HCT116 (cell line): ENCODE measurements at regions not wholly inside any gene's neighbourhood (a gene's known extent, or its start where the extent isn't known, plus 50 kb on each side); places are given as distances from the start of the nearest gene placed in this dataset.

Experiments
- ATAC-seq: fragments of 200-7000 bp; cut with Tn5 transposase; 2 replicates; pipeline ENCODE4 v1.9.1; 2020; ENCODE audit warnings: mild to moderate bottlenecking, moderate library complexity
- BruUV-seq: library from RNA; stranded (reverse); fragments of 400-500 nt; replicated peaks from 2 replicates; lab custom pipeline; 2021; lab: Mats Ljungman, UMichigan
- CTCF ChIA-PET: fragments of 300-600 bp; sonication (Branson Sonifier 250); formaldehyde crosslinking; loops from one replicate; lab custom pipeline; 2021; ENCODE audit warnings: antibody characterized with exemption; lab: Charles Lee
- POLR2A ChIA-PET: fragments of 300-600, 350-600 bp; sonication (Branson Sonifier 250); formaldehyde crosslinking; loops from one replicate; lab custom pipeline; 2021; ENCODE audit warnings: antibody characterized with exemption; lab: Charles Lee
- RAD21 ChIA-PET, 2 experiments: fragments of 300-600 bp; sonication (Branson Sonifier 250); formaldehyde crosslinking; loops; one replicate each; lab custom pipeline; 2023; ENCODE audit warnings: low total read pairs in 2 of 2; ENCODE audit not compliant: uncharacterized antibody in 2 of 2, unreplicated experiment in 2 of 2, low non-redundant PET in 1 of 2; lab: Charles Lee
- DNase-seq: peaks from one replicate; pipeline ENCODE4 v3.0.0-alpha.2; 2010; ENCODE audit warnings: low read depth, low spot score
- H2AFZ ChIP-seq: fragments of 200-600 bp; shearing (Covaris generic), sonication (generic); 2 replicates; pipeline ENCODE4 v1.6.1; 2017; ENCODE audit warnings: low read depth, mixed run types, mixed read lengths, antibody characterized with exemption, low read length; ENCODE audit not compliant: poor library complexity, severe bottlenecking
- H3K27ac ChIP-seq: 2 replicates; pipeline ENCODE4 v1.5.1; 2012; ENCODE audit warnings: low read depth, low read length
- H3K27me3 ChIP-seq: fragments of 200-600 bp; sonication (generic); 2 replicates; pipeline ENCODE4 v1.6.1; 2016; ENCODE audit warnings: mixed run types, low read length, mixed read lengths; ENCODE audit not compliant: insufficient read depth
- H3K36me3 ChIP-seq, 2 experiments: fragments of 200-500 bp in 1 of 2; fragments of 200-600 bp in 1 of 2; sonication (Bioruptor generic) in 1 of 2; sonication (generic) in 1 of 2; 2 replicates each; pipeline versions ENCODE4 v1.5.1 to v1.6.1; 2014 to 2016; ENCODE audit warnings: low read length in 2 of 2, inconsistent platforms in 1 of 2, mixed read lengths in 1 of 2, mixed run types in 1 of 2; ENCODE audit not compliant: insufficient read depth in 2 of 2, control insufficient read depth in 1 of 2
- H3K4me1 ChIP-seq, 2 experiments: fragments of 200-600 bp in 1 of 2; sonication (generic) in 1 of 2; 2 replicates each; pipeline versions ENCODE4 v1.5.1 to v1.6.1; 2012 to 2017; ENCODE audit warnings: low read length in 2 of 2, inconsistent platforms in 1 of 2, mild to moderate bottlenecking in 1 of 2, mixed read lengths in 1 of 2, mixed run types in 1 of 2, moderate library complexity in 1 of 2; ENCODE audit not compliant: insufficient read depth in 2 of 2, control insufficient read depth in 1 of 2
- H3K4me2 ChIP-seq: fragments of 200-600 bp; sonication (generic); 2 replicates; pipeline ENCODE4 v1.6.1; 2017; ENCODE audit warnings: mixed run types, low read length, mixed read lengths
- H3K4me3 ChIP-seq, 2 experiments: fragments of 200-600 bp in 1 of 2; sonication (generic) in 1 of 2; replicated peaks in 1 of 2; 2 replicates each; pipeline ENCODE4 v1.5.1; 2011 to 2016; ENCODE audit warnings: low read length in 2 of 2, control low read depth in 1 of 2, low read depth in 1 of 2, mild to moderate bottlenecking in 1 of 2, mixed read lengths in 1 of 2, mixed run types in 1 of 2
- H3K79me2 ChIP-seq: fragments of 200-600 bp; sonication (generic); 2 replicates; pipeline ENCODE4 v1.6.1; 2017; ENCODE audit warnings: mild to moderate bottlenecking, mixed run types, low read length, moderate library complexity, mixed read lengths; ENCODE audit not compliant: insufficient read depth
- H3K9ac ChIP-seq: fragments of 200-600 bp; sonication (generic); 2 replicates; pipeline ENCODE4 v1.6.1; 2016; ENCODE audit warnings: low read length, mixed read lengths
- H3K9me2 ChIP-seq: fragments of 200-600 bp; sonication (generic), shearing (Covaris generic); 2 replicates; pipeline ENCODE4 v1.6.1; 2017; ENCODE audit warnings: mixed run types, mild to moderate bottlenecking, moderate library complexity; ENCODE audit not compliant: insufficient read depth
- H3K9me3 ChIP-seq, 2 experiments: fragments of 200-500 bp in 1 of 2; fragments of 200-600 bp in 1 of 2; sonication (Bioruptor generic) in 1 of 2; sonication (generic) in 1 of 2; 2 replicates each; pipeline ENCODE4 v1.6.1; 2014 to 2017; ENCODE audit warnings: low read length in 2 of 2, mixed read lengths in 2 of 2, inconsistent platforms in 1 of 2, low read depth in 1 of 2, mild to moderate bottlenecking in 1 of 2, mixed run types in 1 of 2, moderate library complexity in 1 of 2; ENCODE audit not compliant: control insufficient read depth in 1 of 2, insufficient read depth in 1 of 2
- H4K20me1 ChIP-seq: fragments of 200-600 bp; sonication (generic), shearing (Covaris generic); 2 replicates; pipeline ENCODE4 v1.6.1; 2017; ENCODE audit warnings: mixed run types, mild to moderate bottlenecking, moderate library complexity; ENCODE audit not compliant: insufficient read depth
- ATF3 ChIP-seq: IDR thresholded peaks from 2 replicates; pipeline ENCODE4 v1.6.1; 2012
- CBX3 ChIP-seq: IDR thresholded peaks from 2 replicates; pipeline ENCODE4 v1.6.1; 2012; ENCODE audit warnings: low read depth
- CEBPB ChIP-seq: IDR thresholded peaks from 2 replicates; pipeline ENCODE4 v1.6.1; 2012; ENCODE audit warnings: low read depth
- EGR1 ChIP-seq: IDR thresholded peaks from 2 replicates; pipeline ENCODE4 v1.6.1; 2012; ENCODE audit warnings: low read depth
- ELF1 ChIP-seq: IDR thresholded peaks from 2 replicates; pipeline ENCODE4 v1.6.1; 2012; ENCODE audit warnings: low read depth, borderline replicate concordance
- EZH2 ChIP-seq: fragments of 200-600 bp; sonication (generic); IDR thresholded peaks from 2 replicates; pipeline ENCODE4 v1.6.1; 2017; ENCODE audit warnings: antibody characterized with exemption, mixed run types
- EZH2phosphoT487 ChIP-seq: fragments of 200-600 bp; IDR thresholded peaks from 2 replicates; pipeline ENCODE4 v1.6.1; 2018; ENCODE audit warnings: antibody characterized with exemption, borderline replicate concordance
- MAX ChIP-seq: IDR thresholded peaks from 2 replicates; pipeline ENCODE4 v1.6.1; 2012
- REST ChIP-seq: IDR thresholded peaks from 2 replicates; pipeline ENCODE4 v1.6.1; 2012; ENCODE audit warnings: low read depth
- SP1 ChIP-seq: IDR thresholded peaks from 2 replicates; pipeline ENCODE4 v1.6.1; 2012; ENCODE audit warnings: low read depth
- ZFX ChIP-seq: fragments of 450-650 bp; IDR thresholded peaks from 2 replicates; pipeline ENCODE4 v1.6.1; 2017
- intact Hi-C: fragments of 100-400 bp; cut with micrococcal nuclease; formaldehyde crosslinking; loops from 2 replicates; pipeline ENCODE4 v1.10.0; 2022

- H3K79me2 ChIP-seq = no peaks in the 10 kb centered on the region
- H2AFZ ChIP-seq = no peak overlapping the region
- H3K27me3 ChIP-seq = 0 out of 2 replicates have a peak, but pooled peaks cover 4% of the 10 kb centered on the region
- ATAC-seq (no peak), DNase-seq (no peak)
- ChIA-PET POLR2A (no interaction called here), CTCF (no interaction called here), RAD21 (no interaction called here)
- BruUV-seq = no TSS peak
- no peak overlapping the region for H3K4me2 ChIP-seq
- intact Hi-C loops = loop anchor here (5.0 kb wide), 1 partner anchor 338 kb away; no protein-coding TSS in a partner anchor
- no peaks in the 10 kb centered on the region for H3K4me1 ChIP-seq
- no peaks in the 10 kb centered on the region for H3K9me3 ChIP-seq
- H3K9ac ChIP-seq = no peak overlapping the region
- TF ChIP-seq EZH2phosphoT487 (no peak), CBX3 (no peak), ZFX (no peak), SP1 (no peak), REST (no peak), MAX (no peak), EZH2 (no peak), EGR1 (no peak), ATF3 (no peak), ELF1 (no peak), CEBPB (no peak)
- no peaks in the 10 kb centered on the region for H3K36me3 ChIP-seq
- no peaks in the 10 kb centered on the region for H4K20me1 ChIP-seq
- H3K27ac ChIP-seq = no peak overlapping the region
- H3K4me3 ChIP-seq = no peak overlapping the region
- no peaks in the 10 kb centered on the region for H3K9me2 ChIP-seq
These were observed 129.8 kb downstream of the NXNL2 start for GRCh38 chr9:88664773-88665172.
